GM13976 (cell line): ENCODE measurements at regions not wholly inside any gene's neighbourhood (a gene's known extent, or its start where the extent isn't known, plus 50 kb on each side); places are given as distances from the start of the nearest gene placed in this dataset.
"Not testable (repeated sequence)": the region's sequence is repeated elsewhere in the genome, so short reads cannot be mapped to it uniquely, and the experiment has no call there.

ENCODE experiments used
- DNase-seq: peaks from one replicate; pipeline ENCODE4 v3.0.0; 2012; ENCODE audit warnings: low spot score
- CTCF ChIP-seq: IDR thresholded peaks from 2 replicates; pipeline ENCODE4 v1.5.1; 2012; ENCODE audit warnings: borderline replicate concordance, mild to moderate bottlenecking; ENCODE audit not compliant: insufficient read depth; ENCODE audit errors: extremely low read depth, missing control alignments, control extremely low read depth
- in situ Hi-C: fragments of 300-500 bp; cut with MboI; formaldehyde crosslinking; loops from one replicate; pipeline ENCODE4 v1.12.0; 2022; ENCODE audit warnings: low sequenced_read_pairs, mixed read lengths, inconsistent platforms; ENCODE audit not compliant: unreplicated experiment

GRCh38 chr7:116367171-116367813, 132.2 kb upstream of the CAV2 start:
- DNase-seq, result no peak
- in situ Hi-C loops, result no loop called here
- no peak for TF ChIP-seq CTCF

GRCh38 chr7:116368965-116369364, 130.6 kb upstream of the CAV2 start:
- no peak for TF ChIP-seq CTCF
- DNase-seq, result no peak
- in situ Hi-C loops, result no loop called here

GRCh38 chr7:116371536-116371935, 128.0 kb upstream of the CAV2 start:
- DNase-seq, in situ Hi-C loops: not testable (repeated sequence)

GRCh38 chr7:116373229-116373628, 126.3 kb upstream of the CAV2 start:
- DNase-seq, in situ Hi-C loops: not testable (repeated sequence)

GRCh38 chr7:116377721-116378120, 121.8 kb upstream of the CAV2 start:
- no peak for TF ChIP-seq CTCF
- in situ Hi-C loops, result no loop called here
- no peak for DNase-seq

- in situ Hi-C loops, result no loop called here
- TF ChIP-seq CTCF, result no peak
- DNase-seq, result no peak
Measured at GRCh38 chr7:116380025-116380424, 119.5 kb upstream of the CAV2 start.

GRCh38 chr7:116382375-116382774, 117.2 kb upstream of the CAV2 start:
- in situ Hi-C loops, result no loop called here
- TF ChIP-seq CTCF, result no peak
- DNase-seq, result no peak

GRCh38 chr7:116384936-116385635, 114.5 kb upstream of the CAV2 start:
- DNase-seq, result no peak
- in situ Hi-C loops, result no loop called here
- TF ChIP-seq CTCF, result no peak
